22Rv1 (cell line): ENCODE measurements at regions not wholly inside any gene's neighbourhood (a gene's known extent, or its start where the extent isn't known, plus 50 kb on each side); places are given as distances from the start of the nearest gene placed in this dataset.

Experiments
- CTCF ChIP-seq: fragments of 450-650 bp; IDR thresholded peaks from 2 replicates; pipeline ENCODE4 v1.5.1; 2017; ENCODE audit warnings: mild to moderate bottlenecking
- ZFX ChIP-seq: fragments of 450-650 bp; IDR thresholded peaks from 2 replicates; pipeline ENCODE4 v1.6.1; 2017; ENCODE audit warnings: antibody characterized with exemption, borderline replicate concordance

GRCh38 chr19:28359431-28360414 lies 853.2 kb downstream of the UQCRFS1 start:
- no peak for TF ChIP-seq CTCF
- no peak for TF ChIP-seq ZFX
